GM12874 (cell line): ENCODE measurements at regions not wholly inside any gene's neighbourhood (a gene's known extent, or its start where the extent isn't known, plus 50 kb on each side); places are given as distances from the start of the nearest gene placed in this dataset.

ENCODE experiments used
- TF ChIP-seq, protein P1 (sequence below): IDR thresholded peaks from 2 replicates; pipeline ENCODE4 v1.5.1; 2011; ENCODE audit warnings: low read depth, mild to moderate bottlenecking, control low read depth, low read length, moderate library complexity; ENCODE audit not compliant: insufficient read depth

DNA sequence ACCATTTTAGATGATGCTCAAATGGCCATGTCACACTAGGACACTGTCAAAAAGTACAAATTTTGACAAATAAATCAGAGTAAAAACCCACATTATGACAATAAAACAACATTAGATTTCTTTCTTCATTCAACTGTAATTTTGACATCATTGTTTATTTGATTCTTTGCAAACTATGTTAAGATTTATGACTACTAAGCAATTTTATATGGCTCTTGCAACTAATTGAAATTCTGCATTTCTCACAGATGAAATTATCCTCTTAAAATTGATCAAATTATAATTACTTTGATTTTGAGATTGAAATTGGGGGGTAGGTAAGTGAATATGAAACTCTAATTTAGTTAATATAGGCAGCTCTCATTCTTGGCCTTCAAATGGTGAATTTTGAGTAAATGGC is 59.8 kb downstream of the ATOH1 start:
- TF ChIP-seq, protein P1, sequence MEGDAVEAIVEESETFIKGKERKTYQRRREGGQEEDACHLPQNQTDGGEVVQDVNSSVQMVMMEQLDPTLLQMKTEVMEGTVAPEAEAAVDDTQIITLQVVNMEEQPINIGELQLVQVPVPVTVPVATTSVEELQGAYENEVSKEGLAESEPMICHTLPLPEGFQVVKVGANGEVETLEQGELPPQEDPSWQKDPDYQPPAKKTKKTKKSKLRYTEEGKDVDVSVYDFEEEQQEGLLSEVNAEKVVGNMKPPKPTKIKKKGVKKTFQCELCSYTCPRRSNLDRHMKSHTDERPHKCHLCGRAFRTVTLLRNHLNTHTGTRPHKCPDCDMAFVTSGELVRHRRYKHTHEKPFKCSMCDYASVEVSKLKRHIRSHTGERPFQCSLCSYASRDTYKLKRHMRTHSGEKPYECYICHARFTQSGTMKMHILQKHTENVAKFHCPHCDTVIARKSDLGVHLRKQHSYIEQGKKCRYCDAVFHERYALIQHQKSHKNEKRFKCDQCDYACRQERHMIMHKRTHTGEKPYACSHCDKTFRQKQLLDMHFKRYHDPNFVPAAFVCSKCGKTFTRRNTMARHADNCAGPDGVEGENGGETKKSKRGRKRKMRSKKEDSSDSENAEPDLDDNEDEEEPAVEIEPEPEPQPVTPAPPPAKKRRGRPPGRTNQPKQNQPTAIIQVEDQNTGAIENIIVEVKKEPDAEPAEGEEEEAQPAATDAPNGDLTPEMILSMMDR, result no peak

DNA sequence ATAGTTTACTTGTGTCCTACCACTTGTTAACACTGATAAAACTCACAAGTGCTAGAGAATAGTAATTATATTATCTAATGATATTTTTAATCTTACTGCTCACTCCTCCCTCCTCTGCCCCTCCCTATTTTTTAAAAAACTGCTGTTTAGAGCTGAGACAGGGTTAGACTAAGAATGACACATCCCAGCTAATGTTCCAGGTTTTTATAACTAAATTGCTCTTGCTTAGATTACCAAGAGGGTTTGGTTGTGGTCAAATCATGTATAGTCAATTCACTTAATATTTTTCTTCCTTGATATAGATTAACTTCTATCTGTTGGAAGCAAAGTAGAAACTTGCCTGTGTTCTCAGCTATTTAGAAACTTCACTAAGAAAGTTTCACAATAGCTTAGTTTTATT is 60.2 kb downstream of the ATOH1 start:
- TF ChIP-seq, protein P1, result no peak

DNA sequence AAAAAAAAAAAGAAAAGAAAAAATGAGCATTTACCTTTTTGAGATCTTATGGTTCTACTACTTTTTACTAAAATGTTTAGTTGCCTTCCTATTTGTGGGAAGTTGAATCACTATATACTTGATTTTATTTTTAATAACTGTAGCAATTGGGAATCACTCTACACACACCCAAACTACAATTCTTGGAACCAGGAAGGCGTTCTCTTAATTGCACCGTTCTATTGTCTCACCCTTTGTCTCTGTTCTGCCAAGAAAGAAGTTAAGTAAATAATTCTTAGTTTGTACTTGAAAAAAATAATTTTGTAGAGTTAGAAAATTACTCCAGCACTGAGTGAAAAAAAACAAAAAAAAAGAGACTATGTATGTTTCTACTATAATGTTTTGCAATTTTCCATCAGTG is 62.7 kb downstream of the ATOH1 start:
- TF ChIP-seq, protein P1, result no peak

DNA sequence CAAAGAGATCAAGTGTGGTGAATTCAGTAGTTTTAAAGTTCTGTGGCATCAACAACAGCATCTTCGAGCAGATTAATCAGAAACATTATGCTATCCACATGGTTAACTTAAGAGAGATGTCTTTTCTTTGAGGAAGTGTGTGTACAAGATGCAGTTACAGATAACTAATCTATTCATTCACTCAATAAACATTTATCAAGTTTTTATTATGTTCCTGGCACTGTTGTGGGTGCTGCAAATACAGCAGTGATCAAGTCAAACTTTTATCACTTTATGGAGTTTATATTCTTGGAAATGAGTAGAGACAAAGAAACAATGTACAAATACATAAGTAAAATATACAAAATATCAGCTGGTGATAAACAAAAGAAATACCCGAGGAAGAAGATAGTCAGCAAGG is 66.4 kb downstream of the ATOH1 start:
- TF ChIP-seq, protein P1, result no peak

DNA sequence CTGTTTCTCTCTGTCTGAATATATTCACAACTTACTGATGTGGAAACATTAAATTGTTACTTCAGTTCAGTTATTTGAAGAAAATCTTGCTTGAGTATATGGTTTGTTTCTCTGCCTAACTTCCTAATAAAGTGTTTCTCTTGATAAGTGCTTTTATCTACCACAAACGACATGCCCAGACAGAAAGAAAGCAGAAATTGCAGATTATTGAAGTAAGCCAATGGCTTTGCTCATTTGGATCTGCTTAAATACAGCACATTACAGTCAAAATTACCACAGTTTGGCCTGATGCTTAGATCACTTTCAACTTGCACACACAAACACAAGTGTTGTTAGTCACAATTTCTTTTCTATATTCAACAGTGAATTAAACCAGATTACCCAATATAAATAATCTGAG is 68.0 kb downstream of the ATOH1 start:
- TF ChIP-seq, protein P1, result no peak

DNA sequence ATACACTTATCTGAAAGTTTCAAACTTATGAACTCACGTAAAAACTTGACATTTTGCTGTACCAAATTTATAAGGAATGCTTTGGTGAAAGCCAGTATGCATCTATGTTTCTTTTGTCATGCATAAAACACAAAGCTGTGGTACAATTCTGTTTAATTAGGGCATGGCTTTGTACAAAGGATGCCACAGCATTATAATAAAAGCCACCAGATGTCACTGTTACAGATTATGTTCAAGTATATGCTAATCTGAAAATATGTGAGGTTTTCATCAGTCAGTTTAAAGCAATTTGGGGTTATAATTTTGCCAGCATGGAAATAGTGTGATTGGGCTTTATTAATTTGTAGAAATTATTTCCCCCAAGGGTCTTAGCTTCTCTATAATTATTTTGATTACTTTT is 69.0 kb downstream of the ATOH1 start:
- TF ChIP-seq, protein P1, result no peak

DNA sequence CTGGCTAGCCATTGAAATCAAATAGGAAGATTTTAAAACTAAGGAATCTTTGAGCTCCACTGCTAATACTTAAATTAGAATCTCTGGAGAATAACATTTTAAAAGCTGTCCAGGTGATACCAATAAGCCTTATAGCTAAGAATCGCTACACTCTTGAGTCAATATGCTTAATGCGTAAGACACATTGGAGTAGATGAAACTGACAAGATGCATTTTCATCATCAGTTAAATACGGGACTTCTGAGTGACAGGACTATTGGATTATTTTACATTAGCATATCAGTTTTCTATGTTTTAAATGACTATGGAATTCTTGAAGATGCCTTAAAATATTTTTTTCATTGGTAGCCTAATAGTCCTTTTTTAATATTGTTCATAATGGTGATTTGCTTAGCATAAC is 80.2 kb downstream of the ATOH1 start:
- TF ChIP-seq, protein P1, result no peak

DNA sequence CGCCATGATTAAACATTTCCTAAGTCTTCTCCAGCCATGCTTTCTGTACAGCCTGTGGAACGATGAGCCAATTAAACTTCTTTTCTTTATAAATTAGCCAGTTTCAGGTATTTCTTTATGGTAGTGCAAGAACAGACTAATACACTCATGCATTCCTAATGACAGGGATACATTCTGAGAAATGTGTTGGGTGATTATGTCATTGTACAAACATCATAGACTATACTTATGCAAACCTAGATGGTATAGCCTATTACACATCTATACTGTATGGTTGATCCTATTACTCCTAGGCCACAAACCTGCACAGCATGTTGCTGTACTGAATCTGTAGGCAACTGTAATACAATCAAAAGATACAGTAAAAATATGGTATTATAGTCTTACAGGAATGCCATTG is 83.1 kb downstream of the ATOH1 start:
- TF ChIP-seq, protein P1, result no peak
